Caki2 (cell line): ENCODE measurements at regions not wholly inside any gene's neighbourhood (a gene's known extent, or its start where the extent isn't known, plus 50 kb on each side); places are given as distances from the start of the nearest gene placed in this dataset.
"Not testable (repeated sequence)": the region's sequence is repeated elsewhere in the genome, so short reads cannot be mapped to it uniquely, and the experiment has no call there.

Experiments used
- DNase-seq: peaks from one replicate; pipeline ENCODE4 v3.0.0-alpha.2; 2015; ENCODE audit warnings: low read depth
- in situ Hi-C: cut with HindIII; loops from 2 replicates; pipeline ENCODE4 v1.10.0; 2016; ENCODE audit warnings: low sequenced_read_pairs, low pct_unique_long_range_greater_than_20kb, mixed read lengths

DNA sequence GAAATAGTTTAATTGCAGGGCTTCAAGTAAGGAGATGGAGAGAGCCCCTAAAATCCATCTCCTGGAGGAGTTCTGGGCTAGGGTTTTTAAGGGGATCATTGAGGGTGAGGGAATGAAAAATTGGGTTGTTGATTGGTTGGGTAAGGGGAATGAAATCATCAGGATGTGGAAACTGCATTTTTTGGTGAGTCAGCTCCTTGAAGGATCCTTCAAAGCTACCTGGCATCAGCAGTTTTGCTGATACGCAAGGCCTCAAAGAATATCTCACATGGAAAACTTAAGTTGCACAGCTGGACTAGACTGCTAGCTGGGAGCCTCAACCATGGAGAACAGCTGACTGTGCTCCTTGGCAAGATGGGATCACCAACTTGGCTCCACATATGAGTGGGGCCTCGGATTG lies 136.7 kb downstream of the FGF10 start:
- DNase-seq = no peak
- in situ Hi-C loops = no loop called here

DNA sequence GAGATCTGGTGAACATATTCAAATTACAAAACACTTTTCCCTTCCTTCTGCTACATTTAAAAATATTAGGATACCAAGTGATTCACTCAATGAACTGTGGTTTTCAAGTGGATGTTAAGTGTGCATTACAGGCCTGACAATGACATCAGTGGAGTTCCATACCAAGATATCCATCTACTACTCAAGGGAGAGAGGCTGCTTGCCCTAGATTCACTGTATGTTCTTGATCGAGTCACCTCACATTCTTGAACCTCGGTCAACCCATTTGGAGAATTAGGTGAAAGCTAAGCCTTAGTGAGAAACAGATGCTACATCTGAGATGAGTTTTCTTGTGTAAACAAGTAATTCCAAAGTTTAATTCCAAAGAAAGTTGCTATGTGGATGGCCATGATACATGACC lies 142.2 kb downstream of the FGF10 start:
- no peak for DNase-seq
- in situ Hi-C loops = no loop called here

DNA sequence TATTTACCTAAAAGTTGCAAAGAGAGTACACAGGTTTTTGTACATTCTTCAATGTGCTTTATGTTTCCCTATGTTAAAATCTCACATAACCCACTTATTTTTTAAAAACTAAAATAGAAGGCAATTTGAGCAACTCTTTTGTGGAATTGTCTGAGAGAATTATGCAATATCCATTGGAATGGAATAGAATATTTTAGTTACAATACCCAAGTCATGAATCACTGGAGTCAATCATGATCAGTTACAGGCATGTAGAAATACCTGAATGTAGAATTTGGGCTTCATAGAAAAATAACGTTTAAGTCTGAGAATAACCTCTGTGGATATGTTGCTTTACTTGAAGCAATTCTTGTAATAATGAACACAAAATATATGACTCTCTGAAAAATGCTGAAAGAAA lies 143.3 kb downstream of the FGF10 start:
- DNase-seq = no peak
- in situ Hi-C loops = no loop called here

DNA sequence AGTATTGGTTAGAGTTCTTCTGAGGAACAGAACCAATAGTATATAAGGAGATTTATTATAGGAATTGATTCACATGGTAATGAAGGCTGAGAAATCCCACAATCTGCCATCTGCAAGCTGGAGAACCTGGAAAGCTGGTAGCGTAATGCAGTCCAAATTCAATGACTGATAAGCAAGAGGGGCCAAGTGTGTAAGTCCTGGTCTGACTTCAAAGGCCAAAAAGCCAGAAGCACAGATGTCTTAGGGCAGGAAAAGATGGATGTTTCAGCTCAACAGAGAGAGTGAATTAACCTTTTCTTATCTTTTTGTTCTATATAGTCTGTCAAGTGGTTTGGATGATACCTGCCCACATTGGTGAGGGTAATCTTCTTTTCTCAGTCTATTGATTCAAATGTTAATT lies 146.4 kb downstream of the FGF10 start:
- no peak for DNase-seq
- in situ Hi-C loops = no loop called here

DNA sequence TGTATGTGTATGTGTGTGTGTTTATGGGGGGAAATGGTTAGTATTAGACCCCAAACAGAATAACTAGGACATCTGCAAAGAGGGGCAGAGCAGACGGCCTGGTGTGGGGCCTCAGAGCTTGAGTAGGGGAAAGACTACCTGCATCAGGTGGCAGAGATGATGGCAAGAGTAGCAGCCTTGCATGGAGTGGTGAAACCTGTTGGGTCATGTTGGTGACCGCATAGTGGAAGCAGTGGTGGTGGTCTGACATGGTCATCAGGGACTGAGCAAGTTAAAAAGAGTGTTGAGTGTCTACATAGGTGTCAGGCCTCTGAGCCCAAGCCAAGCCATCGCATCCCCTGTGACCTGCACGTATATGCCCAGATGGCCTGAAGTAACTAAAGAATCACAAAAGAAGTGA lies 153.2 kb downstream of the FGF10 start:
- no peak for DNase-seq
- in situ Hi-C loops = no loop called here

DNA sequence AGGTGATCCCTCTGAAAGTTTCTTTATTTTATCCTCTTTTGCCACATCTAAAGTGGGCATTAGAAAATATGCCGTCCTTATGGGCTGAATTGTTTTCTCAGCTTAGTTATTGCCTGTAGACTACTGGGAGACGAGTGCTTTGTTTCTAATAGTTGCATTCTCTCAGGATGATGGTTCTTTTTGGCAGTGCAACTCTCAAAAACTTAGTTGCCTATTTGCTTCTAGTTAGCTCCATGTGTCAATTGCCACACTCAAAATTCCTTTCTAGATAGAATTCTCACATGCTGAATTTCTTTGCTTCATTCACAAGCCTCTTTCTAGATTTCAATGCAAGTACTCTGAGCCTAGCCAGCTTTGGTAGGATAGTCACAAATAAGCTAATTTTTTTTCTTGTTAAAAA lies 155.5 kb downstream of the FGF10 start:
- DNase-seq = no peak
- in situ Hi-C loops = no loop called here

DNA sequence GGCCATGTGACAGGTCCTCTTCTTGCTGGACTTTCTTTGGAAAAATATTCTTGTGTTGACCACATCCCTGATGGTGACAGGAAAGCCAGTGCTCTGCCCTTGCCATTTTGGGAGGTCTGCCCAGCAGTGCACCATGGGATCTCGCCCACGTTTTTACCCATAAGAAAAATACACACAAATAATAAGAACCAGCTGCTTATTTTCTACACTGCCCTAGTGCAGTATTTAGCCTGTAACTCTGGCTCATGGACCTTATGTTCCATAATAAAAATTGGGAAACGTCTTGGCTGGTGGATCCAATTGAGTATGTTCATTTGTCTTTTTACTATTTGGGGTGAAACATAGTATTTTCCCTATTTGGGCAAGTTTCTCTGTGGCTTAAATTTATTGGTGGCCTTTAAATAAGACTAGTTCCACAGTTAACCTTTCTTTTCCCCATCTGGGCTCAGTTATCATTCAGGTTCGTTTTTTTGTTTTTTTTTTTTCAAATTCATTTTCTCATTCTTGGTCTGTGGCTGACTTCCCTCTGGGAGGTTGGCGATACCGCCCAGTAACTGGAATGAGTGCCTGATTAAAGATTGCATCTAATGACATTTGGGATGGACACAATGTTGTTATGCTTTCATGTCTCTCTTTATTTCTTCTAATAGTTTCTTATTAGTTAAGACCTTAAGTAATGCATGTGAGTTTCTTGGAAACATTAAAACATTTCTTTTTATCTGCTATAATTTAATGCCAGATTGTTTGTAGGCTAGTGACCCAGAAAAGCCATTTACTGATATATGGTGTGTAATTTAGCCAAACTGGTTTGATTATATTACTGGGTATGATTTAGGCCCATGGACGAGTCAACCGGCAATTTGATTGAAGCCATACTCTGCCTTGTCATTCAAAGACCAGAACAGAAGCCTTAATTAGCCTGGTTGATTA lies 163.7 kb downstream of the FGF10 start:
- in situ Hi-C loops = no loop called here
- no peak for DNase-seq

DNA sequence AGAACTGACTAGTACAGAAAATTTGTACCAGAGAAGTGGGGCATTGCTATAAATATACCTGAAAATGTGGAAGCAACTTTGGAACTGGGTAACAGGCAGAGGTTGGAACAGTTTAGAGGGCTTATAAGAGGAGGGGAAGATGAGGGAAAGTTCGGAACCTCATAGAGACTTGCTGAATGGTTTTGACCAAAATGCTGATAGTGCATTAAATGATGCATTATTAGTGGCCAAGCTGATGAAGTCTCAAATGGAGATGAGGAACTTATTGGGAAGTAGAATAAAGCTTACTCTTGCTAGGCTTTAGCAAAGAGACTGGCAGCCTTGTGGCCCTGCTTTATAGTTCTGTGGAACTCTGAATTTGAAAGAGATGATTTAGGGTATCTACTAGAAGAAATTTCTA lies 189.8 kb downstream of the FGF10 start:
- in situ Hi-C loops = no loop called here
- DNase-seq = no peak

DNA sequence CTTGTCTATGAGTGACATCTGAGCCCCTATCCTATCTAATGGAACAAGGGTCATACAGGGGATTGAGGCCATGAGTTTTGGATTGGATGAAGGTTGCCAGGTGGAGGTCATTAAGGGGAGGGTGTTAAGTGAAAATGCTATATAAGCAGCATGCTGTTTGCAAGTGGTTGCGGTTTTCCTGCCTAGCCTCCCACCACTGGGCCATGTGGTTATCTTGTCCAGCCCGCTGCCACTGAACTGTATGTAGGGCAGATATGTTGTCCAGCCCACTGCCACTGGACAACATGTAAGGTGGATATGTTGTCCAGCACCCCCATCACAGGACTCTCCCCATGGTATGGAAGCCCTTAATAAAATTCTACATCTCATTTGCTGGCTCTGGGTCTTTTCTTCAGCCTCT lies 200.0 kb downstream of the FGF10 start:
- DNase-seq = no peak
- in situ Hi-C loops = no loop called here

DNA sequence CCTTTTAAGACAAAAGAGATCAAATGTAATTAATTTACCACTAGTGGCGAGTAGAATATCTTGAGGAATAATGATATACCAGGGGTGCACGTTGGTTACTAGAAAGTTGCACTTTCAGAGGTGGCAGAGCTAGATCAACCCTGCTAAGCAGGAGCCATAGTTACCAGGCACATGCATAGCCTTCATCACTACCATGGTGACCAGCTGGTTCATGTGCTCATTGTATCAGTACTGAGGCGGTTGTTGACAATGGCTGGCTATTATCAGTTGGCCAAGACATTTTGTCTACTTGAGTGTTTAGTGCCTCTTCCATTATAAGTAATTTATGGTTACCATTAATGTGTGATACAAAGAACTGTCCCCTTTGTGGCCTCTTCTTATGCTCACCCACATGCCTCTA lies 201.2 kb downstream of the FGF10 start:
- DNase-seq = no peak
- in situ Hi-C loops = no loop called here

DNA sequence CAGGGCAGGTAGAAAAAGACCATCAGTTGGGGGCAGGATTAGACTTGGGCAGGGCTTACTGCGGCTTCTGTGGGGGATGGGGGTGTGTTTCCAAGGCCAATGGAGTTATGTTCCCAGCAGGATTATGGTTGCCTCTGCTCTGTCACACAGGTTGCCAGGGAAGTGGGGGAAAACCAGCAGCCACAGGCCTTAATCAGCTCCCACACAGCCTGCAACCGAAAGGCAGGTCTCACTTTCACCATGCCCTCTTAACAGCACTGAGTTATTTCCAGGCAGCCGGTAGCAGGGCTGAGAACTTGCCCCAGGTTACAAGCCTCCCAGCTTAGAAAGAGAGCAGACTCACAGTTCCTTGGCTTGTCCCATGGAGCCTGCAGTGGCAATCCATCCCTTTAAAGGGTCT lies 205.5 kb downstream of the FGF10 start:
- in situ Hi-C loops = no loop called here
- DNase-seq = no peak

DNA sequence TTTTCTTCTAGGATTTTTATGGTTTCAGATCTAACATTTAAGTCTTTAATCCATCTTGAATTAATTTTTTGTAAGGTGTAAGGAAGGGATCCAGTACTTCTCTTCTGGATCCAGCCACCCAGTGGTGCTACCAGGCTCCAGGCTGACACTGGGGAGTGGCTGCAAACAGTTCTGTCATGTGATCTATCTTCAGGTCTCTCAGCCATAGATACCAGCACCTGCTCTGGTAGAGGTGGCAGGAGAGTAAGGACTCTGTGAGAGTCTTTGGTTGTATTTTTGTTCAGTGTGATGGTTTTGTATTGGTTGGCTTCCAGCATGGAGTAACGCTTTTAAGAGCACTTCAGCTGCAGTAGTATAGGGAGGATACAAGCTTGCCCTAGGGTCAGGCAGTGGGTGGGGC lies 205.9 kb downstream of the FGF10 start:
- in situ Hi-C loops = no loop called here
- DNase-seq = no peak

DNA sequence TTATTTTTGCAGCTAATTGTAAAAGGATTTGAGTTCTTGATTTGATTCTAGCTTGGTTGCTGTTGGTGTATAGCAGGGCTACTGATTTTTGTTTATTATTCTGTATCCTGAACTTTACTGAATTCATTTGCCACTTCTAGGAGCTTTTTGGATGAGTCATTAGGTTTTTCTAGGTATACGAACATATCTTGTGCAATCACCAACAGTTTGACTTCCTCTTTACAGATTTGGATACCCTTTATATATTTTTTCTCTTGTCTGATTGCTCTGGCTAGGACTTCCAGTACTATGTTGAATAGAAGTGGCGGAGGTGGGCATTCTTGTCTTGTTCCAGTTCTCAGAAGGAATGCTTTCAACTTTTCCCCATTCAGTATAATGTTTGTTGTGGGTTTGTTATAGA lies 210.8 kb downstream of the FGF10 start:
- in situ Hi-C loops = no loop called here
- no peak for DNase-seq

DNA sequence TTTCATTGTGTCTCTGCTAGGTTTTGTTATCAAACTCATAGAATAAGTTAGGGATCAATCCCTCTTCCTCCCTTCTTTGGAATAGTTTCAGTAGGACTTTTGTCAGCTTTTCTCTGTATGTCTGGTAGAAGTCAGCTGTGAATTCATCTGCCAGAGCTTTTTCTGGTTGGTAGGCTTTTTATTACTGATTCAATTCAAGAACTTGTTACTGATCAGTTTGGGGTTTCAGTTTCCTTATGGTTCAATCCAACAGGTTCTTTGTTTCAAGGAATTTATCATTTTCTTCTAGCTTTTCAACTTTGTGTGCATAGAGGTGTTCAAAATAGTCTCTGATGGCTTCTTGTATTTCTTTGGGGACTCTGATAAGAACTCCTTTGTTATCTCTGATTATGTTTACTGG lies 221.7 kb downstream of the FGF10 start:
- no peak for DNase-seq
- in situ Hi-C loops = no loop called here

DNA sequence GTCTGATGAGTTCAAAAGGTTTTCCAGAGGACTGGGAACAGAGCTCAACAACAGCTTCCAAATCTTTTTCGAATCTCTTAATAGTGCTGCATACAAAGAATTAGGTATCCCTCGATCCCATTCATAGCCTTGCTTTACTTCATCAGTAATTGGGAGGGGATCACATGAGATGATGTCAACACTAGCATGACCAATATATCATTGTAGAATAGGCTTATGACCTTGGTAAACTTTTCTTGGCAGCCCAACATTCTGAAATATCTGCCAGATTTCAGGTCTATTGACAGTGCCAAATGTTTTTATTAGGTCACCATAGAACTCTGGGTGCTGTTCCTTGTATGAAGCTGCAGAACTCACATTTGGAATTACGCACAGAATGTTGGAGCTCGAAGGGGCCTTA lies 228.9 kb downstream of the FGF10 start:
- in situ Hi-C loops = no loop called here

DNA sequence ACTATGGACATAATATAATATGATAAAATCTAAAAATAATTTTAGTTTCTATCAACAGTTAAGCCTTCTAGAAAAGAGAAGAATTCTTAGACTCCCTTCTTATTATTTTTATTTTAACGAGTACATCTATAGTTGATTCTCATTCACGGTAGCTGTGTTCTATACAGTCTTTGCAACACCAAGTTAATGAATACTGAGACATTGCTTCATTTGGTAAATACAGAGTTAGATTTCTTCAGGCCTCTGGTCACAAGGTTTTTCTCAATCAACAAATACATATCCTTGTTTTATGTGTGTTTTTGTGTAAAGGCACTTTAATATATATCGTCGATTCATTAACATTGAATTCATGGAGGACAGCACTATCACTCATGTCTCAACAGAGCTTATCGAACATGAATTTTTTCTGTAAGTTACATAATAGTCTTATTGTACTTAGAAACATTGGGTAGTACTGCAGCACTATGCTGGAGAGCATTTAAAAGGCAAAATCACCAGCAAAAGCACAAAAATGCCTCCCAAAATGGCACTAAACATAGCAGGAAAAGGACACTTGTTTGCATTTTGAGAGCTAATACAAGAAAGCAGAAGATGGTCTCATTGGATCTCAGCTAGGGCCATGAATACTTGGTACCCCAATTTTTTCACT lies 239.0 kb downstream of the FGF10 start:
- no peak for DNase-seq
- in situ Hi-C loops = no loop called here

More for the DNA sequence above, 228.9 kb downstream of the FGF10 start:
- no peak for DNase-seq

DNA sequence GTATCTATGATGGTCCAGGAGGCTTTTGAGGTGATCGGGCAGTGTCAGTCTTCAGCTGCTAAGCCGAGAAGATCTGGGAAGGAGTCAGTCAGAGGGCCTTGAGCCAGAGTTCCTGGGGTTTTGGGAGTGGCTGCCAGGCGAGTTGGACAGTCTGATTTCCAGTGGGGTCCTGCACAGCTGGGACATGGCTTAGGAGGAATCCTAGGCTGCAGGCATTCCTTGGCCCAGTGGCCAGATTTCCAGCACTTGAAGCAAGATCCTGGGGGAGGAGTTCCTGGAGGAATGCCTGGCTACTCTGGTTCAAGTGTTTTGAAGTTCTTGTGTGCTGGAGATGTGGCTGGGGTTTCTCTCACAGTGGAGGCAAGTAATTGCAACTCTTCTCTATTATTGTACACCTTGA lies 271.3 kb downstream of the FGF10 start:
- in situ Hi-C loops, DNase-seq: not testable (repeated sequence)

DNA sequence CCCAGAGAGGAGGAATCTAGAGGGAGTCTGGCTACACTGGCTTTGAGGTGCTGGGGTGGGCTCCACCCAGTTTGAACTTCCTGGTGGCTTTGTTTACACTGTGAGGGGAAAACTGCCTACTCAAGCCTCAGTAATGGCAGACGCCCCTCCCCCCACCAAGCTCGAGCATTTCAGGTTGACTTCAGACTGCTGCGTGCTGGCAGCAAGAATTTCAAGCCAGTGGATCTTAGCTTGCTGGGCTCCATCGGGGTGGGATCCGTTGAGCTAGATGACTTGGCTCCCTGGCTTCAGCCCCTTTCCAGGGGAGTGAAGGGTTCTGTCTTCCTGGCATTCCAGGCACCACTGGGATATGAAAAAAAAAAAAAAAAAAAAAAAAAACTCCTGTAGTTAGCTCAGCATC lies 281.0 kb downstream of the FGF10 start:
- DNase-seq, in situ Hi-C loops: not testable (repeated sequence)

DNA sequence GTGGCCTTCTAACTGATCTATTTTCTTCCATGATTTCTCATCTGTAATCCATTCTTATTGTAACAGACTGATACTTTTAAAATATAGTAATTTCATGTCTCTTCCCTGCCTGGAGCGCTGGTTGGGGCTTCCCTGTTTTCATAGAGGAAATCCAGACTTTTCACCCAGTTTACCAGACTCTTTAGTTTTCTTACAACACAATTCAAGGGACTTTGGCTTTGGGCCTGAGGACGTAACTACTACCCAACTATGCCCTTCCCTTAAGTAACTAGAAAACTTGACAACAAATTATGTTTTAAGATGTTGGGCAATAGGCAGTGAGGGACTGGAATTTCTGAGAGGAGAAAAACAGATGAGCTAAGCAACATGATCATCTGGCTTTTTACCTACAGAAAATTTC lies 289.6 kb downstream of the FGF10 start:
- DNase-seq = no peak

More for the DNA sequence above, 289.6 kb downstream of the FGF10 start:
- in situ Hi-C loops = no loop called here
